ENCODE measurements at regions not wholly inside any gene's neighbourhood (a gene's known extent, or its start where the extent isn't known, plus 50 kb on each side); places are given as distances from the start of the nearest gene placed in this dataset.

DNA sequence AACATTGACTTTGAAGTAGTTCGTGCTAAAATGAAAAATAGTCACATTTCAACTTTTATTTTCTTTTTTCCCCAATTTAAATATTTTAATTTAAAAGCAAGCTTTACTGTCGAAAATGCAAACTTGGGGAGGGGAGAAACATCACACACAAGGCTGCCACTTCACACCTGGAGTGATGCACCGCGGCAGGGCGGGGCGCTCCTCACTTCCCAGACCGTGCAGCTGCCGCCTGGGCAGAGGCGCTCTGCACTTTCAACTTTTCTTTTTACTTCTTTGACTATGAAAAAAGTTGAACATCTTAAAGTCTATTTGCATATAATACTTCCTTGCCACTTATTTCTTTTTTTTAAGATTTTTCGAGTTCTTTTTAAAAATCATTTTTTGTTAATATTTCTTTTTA lies 993.3 kb upstream of the GJE1 start:
- Mint-ChIP-seq H3K36me3 (ENCODE audit: low read depth) (no peaks in the 10 kb centered on the region), H3K27me3 (ENCODE audit: insufficient read depth) (no peaks in the 10 kb centered on the region), H3K4me1 (no peaks in the 10 kb centered on the region), H3K9me3 (no peaks in the 10 kb centered on the region), H3K4me3 (no peak overlapping the region), H3K27ac (no peak overlapping the region)
- H3K9ac ChIP-seq (ENCODE audit: extremely low read depth, low read length, poor library complexity, severe bottlenecking), result no peak overlapping the region
- DNase-seq, result no peak
- H3K4me3 ChIP-seq (ENCODE audit: low read length), result no peak overlapping the region
- TF ChIP-seq, protein P1, sequence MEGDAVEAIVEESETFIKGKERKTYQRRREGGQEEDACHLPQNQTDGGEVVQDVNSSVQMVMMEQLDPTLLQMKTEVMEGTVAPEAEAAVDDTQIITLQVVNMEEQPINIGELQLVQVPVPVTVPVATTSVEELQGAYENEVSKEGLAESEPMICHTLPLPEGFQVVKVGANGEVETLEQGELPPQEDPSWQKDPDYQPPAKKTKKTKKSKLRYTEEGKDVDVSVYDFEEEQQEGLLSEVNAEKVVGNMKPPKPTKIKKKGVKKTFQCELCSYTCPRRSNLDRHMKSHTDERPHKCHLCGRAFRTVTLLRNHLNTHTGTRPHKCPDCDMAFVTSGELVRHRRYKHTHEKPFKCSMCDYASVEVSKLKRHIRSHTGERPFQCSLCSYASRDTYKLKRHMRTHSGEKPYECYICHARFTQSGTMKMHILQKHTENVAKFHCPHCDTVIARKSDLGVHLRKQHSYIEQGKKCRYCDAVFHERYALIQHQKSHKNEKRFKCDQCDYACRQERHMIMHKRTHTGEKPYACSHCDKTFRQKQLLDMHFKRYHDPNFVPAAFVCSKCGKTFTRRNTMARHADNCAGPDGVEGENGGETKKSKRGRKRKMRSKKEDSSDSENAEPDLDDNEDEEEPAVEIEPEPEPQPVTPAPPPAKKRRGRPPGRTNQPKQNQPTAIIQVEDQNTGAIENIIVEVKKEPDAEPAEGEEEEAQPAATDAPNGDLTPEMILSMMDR (conservative IDR thresholded peaks at IDR 0.05), result no peak
- H3K9me3 ChIP-seq (ENCODE audit: control insufficient read depth, low read length), result no peaks in the 10 kb centered on the region
- no peak overlapping the region for H3K27ac ChIP-seq (ENCODE audit: low read depth, low read length)
- H3K27me3 ChIP-seq (ENCODE audit: control insufficient read depth, insufficient read depth, low read length, poor library complexity, severe bottlenecking), result no peaks in the 10 kb centered on the region
- H3K4me1 ChIP-seq (ENCODE audit: control insufficient read depth, insufficient read depth, low read length), result no peaks in the 10 kb centered on the region
- WGBS, 2 experiments (ENCODE audit: insufficient coverage in 1 of 2, insufficient read length in 1 of 2), result 93 to 100% methylated on average over 4 to 8 of the region's 10 CpGs
- no peaks in the 10 kb centered on the region for H3K36me3 ChIP-seq (ENCODE audit: control insufficient read depth, insufficient read depth, low read length)

DNA sequence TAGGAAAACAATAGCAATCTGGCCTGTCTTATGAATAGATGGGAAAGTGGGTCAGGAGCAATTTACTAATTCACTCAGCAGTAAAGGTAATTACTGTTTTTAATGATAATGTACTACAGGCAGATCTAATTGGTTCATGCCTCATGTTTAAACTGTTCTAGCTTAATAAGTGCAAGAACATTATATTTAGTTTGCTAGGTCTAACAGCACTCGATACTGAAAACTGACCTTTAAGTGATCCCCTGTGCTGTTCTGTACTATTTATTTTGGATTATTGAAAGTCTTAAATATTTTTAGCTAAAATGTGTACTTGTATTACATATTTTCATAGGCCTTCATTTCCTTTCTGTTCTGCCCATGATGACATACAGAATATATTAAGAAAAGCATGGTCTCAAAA lies 998.0 kb upstream of the GJE1 start:
- Histone ChIP-seq H3K9me3 (ENCODE audit: control insufficient read depth, low read length) (no peaks in the 10 kb centered on the region), H3K27ac (ENCODE audit: low read depth, low read length) (no peak overlapping the region), H3K36me3 (ENCODE audit: control insufficient read depth, insufficient read depth, low read length) (no peaks in the 10 kb centered on the region), H3K9ac (ENCODE audit: extremely low read depth, low read length, poor library complexity, severe bottlenecking) (no peak overlapping the region), H3K4me1 (ENCODE audit: control insufficient read depth, insufficient read depth, low read length) (no peaks in the 10 kb centered on the region), H3K4me3 (ENCODE audit: low read length) (no peak overlapping the region), H3K27me3 (ENCODE audit: control insufficient read depth, insufficient read depth, low read length, poor library complexity, severe bottlenecking) (no peaks in the 10 kb centered on the region)
- TF ChIP-seq, protein P1 (conservative IDR thresholded peaks at IDR 0.05), result no peak
- H3K9me3 Mint-ChIP-seq, result no peaks in the 10 kb centered on the region
- H3K36me3 Mint-ChIP-seq (ENCODE audit: low read depth), result no peaks in the 10 kb centered on the region
- no peak for DNase-seq
- WGBS, 2 experiments (ENCODE audit: insufficient coverage in 1 of 2, insufficient read length in 1 of 2), result 100% methylated on average over 1 of the region's 1 CpG; no CpG with 5 or more reads in 1 of the 2 experiments
- H3K27ac Mint-ChIP-seq, result no peak overlapping the region
- no peak overlapping the region for H3K4me3 Mint-ChIP-seq
- no peaks in the 10 kb centered on the region for H3K4me1 Mint-ChIP-seq
- H3K27me3 Mint-ChIP-seq (ENCODE audit: insufficient read depth), result no peaks in the 10 kb centered on the region

DNA sequence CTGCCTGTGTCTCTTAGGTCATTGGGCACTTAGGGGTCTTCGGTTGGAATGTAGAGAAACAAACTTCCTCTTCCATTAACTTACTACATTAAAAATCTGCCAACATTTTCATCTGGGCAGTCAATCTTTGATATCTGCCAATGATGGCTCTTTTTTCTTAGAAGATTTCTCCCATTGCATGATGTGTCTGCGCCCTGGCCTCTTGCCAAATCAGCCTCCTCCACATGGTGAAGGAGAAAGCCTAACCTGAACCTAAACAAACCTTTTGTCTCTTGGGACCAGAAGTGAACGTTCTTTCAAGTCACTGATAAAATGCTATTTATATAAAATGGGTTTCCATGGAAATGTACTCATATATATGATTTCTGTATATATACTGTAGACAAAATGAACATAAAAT lies 998.9 kb upstream of the GJE1 start:
- Histone ChIP-seq H3K27ac (ENCODE audit: low read depth, low read length) (no peak overlapping the region), H3K4me1 (ENCODE audit: control insufficient read depth, insufficient read depth, low read length) (no peaks in the 10 kb centered on the region), H3K9ac (ENCODE audit: extremely low read depth, low read length, poor library complexity, severe bottlenecking) (no peak overlapping the region), H3K36me3 (ENCODE audit: control insufficient read depth, insufficient read depth, low read length) (no peaks in the 10 kb centered on the region), H3K4me3 (ENCODE audit: low read length) (no peak overlapping the region), H3K9me3 (ENCODE audit: control insufficient read depth, low read length) (no peaks in the 10 kb centered on the region), H3K27me3 (ENCODE audit: control insufficient read depth, insufficient read depth, low read length, poor library complexity, severe bottlenecking) (no peaks in the 10 kb centered on the region)
- no peaks in the 10 kb centered on the region for H3K27me3 Mint-ChIP-seq (ENCODE audit: insufficient read depth)
- 95 to 97% methylated on average over 2 of the region's 3 CpGs for WGBS, 2 experiments (ENCODE audit: insufficient coverage in 1 of 2, insufficient read length in 1 of 2)
- no peaks in the 10 kb centered on the region for H3K9me3 Mint-ChIP-seq
- H3K27ac Mint-ChIP-seq, result no peak overlapping the region
- H3K36me3 Mint-ChIP-seq (ENCODE audit: low read depth), result no peaks in the 10 kb centered on the region
- no peak overlapping the region for H3K4me3 Mint-ChIP-seq
- TF ChIP-seq, protein P1 (conservative IDR thresholded peaks at IDR 0.05), result no peak
- DNase-seq, result no peak
- no peaks in the 10 kb centered on the region for H3K4me1 Mint-ChIP-seq

All from endodermal cell (in vitro differentiated cells).